ENCODE measurements at regions not wholly inside any gene's neighbourhood (a gene's known extent, or its start where the extent isn't known, plus 50 kb on each side); places are given as distances from the start of the nearest gene placed in this dataset.

- Histone ChIP-seq H3K27ac (ENCODE audit: extremely low read depth, low read depth, low read length) (no peak overlapping the region), H3K9ac (ENCODE audit: insufficient read depth in 1 of 2, low read depth in 2 of 2, low read length in 2 of 2) (no peak overlapping the region), H3K36me3 (ENCODE audit: control insufficient read depth, insufficient read depth, low read length) (no peaks in the 10 kb centered on the region), H3K9me3 (replicated peaks; ENCODE audit: control insufficient read depth, insufficient read depth, low read depth, low read length) (peaks cover 1% of the 10 kb centered on the region; the same call in 1 of the 2 replicates), H3K27me3 (ENCODE audit: control insufficient read depth in 2 of 2, insufficient read depth in 2 of 2, low read length in 2 of 2) (no peaks in the 10 kb centered on the region), H3K9me1 (ENCODE audit: control insufficient read depth, insufficient read depth, low read length) (no peaks in the 10 kb centered on the region), H2AFZ (ENCODE audit: low read depth, low read length) (no peak overlapping the region), H3K4me3 (no peak overlapping the region), H3K4me1 (replicated peaks in 1 of 2; ENCODE audit: control insufficient read depth in 2 of 2, insufficient read depth in 2 of 2, low read length in 2 of 2) (no peaks in the 10 kb centered on the region), H3K4me2 (ENCODE audit: insufficient read depth, low read length) (no peak overlapping the region), H3K79me2 (ENCODE audit: control insufficient read depth, insufficient read depth, low read length) (no peaks in the 10 kb centered on the region), H4K20me1 (replicated peaks; ENCODE audit: control insufficient read depth, insufficient read depth, low read length) (no peaks in the 10 kb centered on the region)
- no TSS peak for BruUV-seq (replicated peaks)
- ChIA-PET CTCF (ENCODE audit: low intra/inter-chr PET ratio) (no interaction called here), POLR2A (no interaction called here)
- FAIRE-seq (no peak), ATAC-seq (no peak), DNase-seq (ENCODE audit: extremely low read depth in 1 of 4, low spot score in 3 of 4) (no peak)
- WGBS (ENCODE audit: insufficient coverage, low coverage, missing lambda C conversion rate) = 0% methylated on average over 2 of the region's 2 CpGs
- in situ Hi-C loops (cut with MboI) (no loop called here), intact Hi-C loops (cut with micrococcal nuclease) (no loop called here)
- TF ChIP-seq POLR3A (IDR thresholded peaks at IDR 0.05; ENCODE audit: borderline replicate concordance, extremely low read depth, insufficient read depth, insufficient read length) (no peak), PHF8 (IDR thresholded peaks at IDR 0.05; ENCODE audit: borderline replicate concordance, low read length) (no peak), PATZ1 (CRISPR knock-in tag; IDR thresholded peaks at IDR 0.05; ENCODE audit: borderline replicate concordance) (no peak), TFE3 (CRISPR knock-in tag; IDR thresholded peaks at IDR 0.05) (no peak), ZZZ3 (IDR thresholded peaks at IDR 0.05) (no peak), CC2D1A (IDR thresholded peaks at IDR 0.05) (no peak), FIP1L1 (IDR thresholded peaks at IDR 0.05; ENCODE audit: low read depth, low read length, poor library complexity, severe bottlenecking) (no peak), ZNF449 (CRISPR knock-in tag; IDR thresholded peaks at IDR 0.05) (no peak), BACH1 (tag; IDR thresholded peaks at IDR 0.05) (no peak), NR1H2 (CRISPR knock-in tag; IDR thresholded peaks at IDR 0.05) (no peak), TCF3 (CRISPR knock-in tag; IDR thresholded peaks at IDR 0.05) (no peak), ZNF830 (CRISPR knock-in tag; IDR thresholded peaks at IDR 0.05) (no peak), NCOA2 (IDR thresholded peaks at IDR 0.05; ENCODE audit: partially characterized antibody in 2 of 2) (no peak), NR4A1 (CRISPR knock-in tag; IDR thresholded peaks at IDR 0.05) (no peak), NR4A1 (tag; IDR thresholded peaks at IDR 0.05) (no peak), ZBTB12 (CRISPR knock-in tag; IDR thresholded peaks at IDR 0.05) (no peak)
Measured at GRCh38 chr6:115666997-115667396, 393.7 kb downstream of the FRK start.

All from K562 (cell line).